HCT116 (cell line): ENCODE measurements at regions not wholly inside any gene's neighbourhood (a gene's known extent, or its start where the extent isn't known, plus 50 kb on each side); places are given as distances from the start of the nearest gene placed in this dataset.

ENCODE experiments used
- ATAC-seq: fragments of 200-7000 bp; cut with Tn5 transposase; 2 replicates; pipeline ENCODE4 v1.9.1; 2020; ENCODE audit warnings: mild to moderate bottlenecking, moderate library complexity
- BruUV-seq: library from RNA; stranded (reverse); fragments of 400-500 nt; replicated peaks from 2 replicates; lab custom pipeline; 2021; lab: Mats Ljungman, UMichigan
- CTCF ChIA-PET: fragments of 300-600 bp; sonication (Branson Sonifier 250); formaldehyde crosslinking; loops from one replicate; lab custom pipeline; 2021; ENCODE audit warnings: antibody characterized with exemption; lab: Charles Lee
- POLR2A ChIA-PET: fragments of 300-600, 350-600 bp; sonication (Branson Sonifier 250); formaldehyde crosslinking; loops from one replicate; lab custom pipeline; 2021; ENCODE audit warnings: antibody characterized with exemption; lab: Charles Lee
- RAD21 ChIA-PET, 2 experiments: fragments of 300-600 bp; sonication (Branson Sonifier 250); formaldehyde crosslinking; loops; one replicate each; lab custom pipeline; 2023; ENCODE audit warnings: low total read pairs in 2 of 2; ENCODE audit not compliant: uncharacterized antibody in 2 of 2, unreplicated experiment in 2 of 2, low non-redundant PET in 1 of 2; lab: Charles Lee
- DNase-seq: peaks from one replicate; pipeline ENCODE4 v3.0.0-alpha.2; 2010; ENCODE audit warnings: low read depth, low spot score
- H2AFZ ChIP-seq: fragments of 200-600 bp; shearing (Covaris generic), sonication (generic); 2 replicates; pipeline ENCODE4 v1.6.1; 2017; ENCODE audit warnings: low read depth, mixed run types, mixed read lengths, antibody characterized with exemption, low read length; ENCODE audit not compliant: poor library complexity, severe bottlenecking
- H3K27ac ChIP-seq: 2 replicates; pipeline ENCODE4 v1.5.1; 2012; ENCODE audit warnings: low read depth, low read length
- H3K27me3 ChIP-seq: fragments of 200-600 bp; sonication (generic); 2 replicates; pipeline ENCODE4 v1.6.1; 2016; ENCODE audit warnings: mixed run types, low read length, mixed read lengths; ENCODE audit not compliant: insufficient read depth
- H3K36me3 ChIP-seq, 2 experiments: fragments of 200-500 bp in 1 of 2; fragments of 200-600 bp in 1 of 2; sonication (Bioruptor generic) in 1 of 2; sonication (generic) in 1 of 2; 2 replicates each; pipeline versions ENCODE4 v1.5.1 to v1.6.1; 2014 to 2016; ENCODE audit warnings: low read length in 2 of 2, inconsistent platforms in 1 of 2, mixed read lengths in 1 of 2, mixed run types in 1 of 2; ENCODE audit not compliant: insufficient read depth in 2 of 2, control insufficient read depth in 1 of 2
- H3K4me1 ChIP-seq, 2 experiments: fragments of 200-600 bp in 1 of 2; sonication (generic) in 1 of 2; 2 replicates each; pipeline versions ENCODE4 v1.5.1 to v1.6.1; 2012 to 2017; ENCODE audit warnings: low read length in 2 of 2, inconsistent platforms in 1 of 2, mild to moderate bottlenecking in 1 of 2, mixed read lengths in 1 of 2, mixed run types in 1 of 2, moderate library complexity in 1 of 2; ENCODE audit not compliant: insufficient read depth in 2 of 2, control insufficient read depth in 1 of 2
- H3K4me2 ChIP-seq: fragments of 200-600 bp; sonication (generic); 2 replicates; pipeline ENCODE4 v1.6.1; 2017; ENCODE audit warnings: mixed run types, low read length, mixed read lengths
- H3K4me3 ChIP-seq, 2 experiments: fragments of 200-600 bp in 1 of 2; sonication (generic) in 1 of 2; replicated peaks in 1 of 2; 2 replicates each; pipeline ENCODE4 v1.5.1; 2011 to 2016; ENCODE audit warnings: low read length in 2 of 2, control low read depth in 1 of 2, low read depth in 1 of 2, mild to moderate bottlenecking in 1 of 2, mixed read lengths in 1 of 2, mixed run types in 1 of 2
- H3K79me2 ChIP-seq: fragments of 200-600 bp; sonication (generic); 2 replicates; pipeline ENCODE4 v1.6.1; 2017; ENCODE audit warnings: mild to moderate bottlenecking, mixed run types, low read length, moderate library complexity, mixed read lengths; ENCODE audit not compliant: insufficient read depth
- H3K9ac ChIP-seq: fragments of 200-600 bp; sonication (generic); 2 replicates; pipeline ENCODE4 v1.6.1; 2016; ENCODE audit warnings: low read length, mixed read lengths
- H3K9me2 ChIP-seq: fragments of 200-600 bp; sonication (generic), shearing (Covaris generic); 2 replicates; pipeline ENCODE4 v1.6.1; 2017; ENCODE audit warnings: mixed run types, mild to moderate bottlenecking, moderate library complexity; ENCODE audit not compliant: insufficient read depth
- H3K9me3 ChIP-seq, 2 experiments: fragments of 200-500 bp in 1 of 2; fragments of 200-600 bp in 1 of 2; sonication (Bioruptor generic) in 1 of 2; sonication (generic) in 1 of 2; 2 replicates each; pipeline ENCODE4 v1.6.1; 2014 to 2017; ENCODE audit warnings: low read length in 2 of 2, mixed read lengths in 2 of 2, inconsistent platforms in 1 of 2, low read depth in 1 of 2, mild to moderate bottlenecking in 1 of 2, mixed run types in 1 of 2, moderate library complexity in 1 of 2; ENCODE audit not compliant: control insufficient read depth in 1 of 2, insufficient read depth in 1 of 2
- H4K20me1 ChIP-seq: fragments of 200-600 bp; sonication (generic), shearing (Covaris generic); 2 replicates; pipeline ENCODE4 v1.6.1; 2017; ENCODE audit warnings: mixed run types, mild to moderate bottlenecking, moderate library complexity; ENCODE audit not compliant: insufficient read depth
- CBX3 ChIP-seq: IDR thresholded peaks from 2 replicates; pipeline ENCODE4 v1.6.1; 2012; ENCODE audit warnings: low read depth
- EGR1 ChIP-seq: IDR thresholded peaks from 2 replicates; pipeline ENCODE4 v1.6.1; 2012; ENCODE audit warnings: low read depth
- EZH2 ChIP-seq: fragments of 200-600 bp; sonication (generic); IDR thresholded peaks from 2 replicates; pipeline ENCODE4 v1.6.1; 2017; ENCODE audit warnings: antibody characterized with exemption, mixed run types
- EZH2phosphoT487 ChIP-seq: fragments of 200-600 bp; IDR thresholded peaks from 2 replicates; pipeline ENCODE4 v1.6.1; 2018; ENCODE audit warnings: antibody characterized with exemption, borderline replicate concordance
- JUND ChIP-seq: IDR thresholded peaks from 2 replicates; pipeline ENCODE4 v1.6.1; 2012
- POLR2A ChIP-seq: IDR thresholded peaks from 2 replicates; pipeline ENCODE4 v1.7.0; 2011; ENCODE audit warnings: borderline replicate concordance; ENCODE audit not compliant: insufficient read depth, insufficient read length; ENCODE audit errors: extremely low read depth
- POLR2AphosphoS5 ChIP-seq: IDR thresholded peaks from 2 replicates; pipeline ENCODE4 v1.6.1; 2011; ENCODE audit warnings: mild to moderate bottlenecking, low read depth, low read length, moderate library complexity
- RAD21 ChIP-seq: IDR thresholded peaks from 2 replicates; pipeline ENCODE4 v1.6.1; 2012; ENCODE audit warnings: low read depth, mild to moderate bottlenecking
- SIN3A ChIP-seq: IDR thresholded peaks from 2 replicates; pipeline ENCODE4 v1.6.1; 2012; ENCODE audit warnings: low read depth
- SP1 ChIP-seq: IDR thresholded peaks from 2 replicates; pipeline ENCODE4 v1.6.1; 2012; ENCODE audit warnings: low read depth
- SRF ChIP-seq: IDR thresholded peaks from 2 replicates; pipeline ENCODE4 v1.6.1; 2012; ENCODE audit warnings: low read depth
- TCF7L2 ChIP-seq: IDR thresholded peaks from 2 replicates; pipeline ENCODE4 v1.7.0; 2011; ENCODE audit warnings: borderline replicate concordance, inconsistent platforms; ENCODE audit not compliant: insufficient read depth, insufficient read length; ENCODE audit errors: extremely low read depth
- YY1 ChIP-seq: IDR thresholded peaks from 2 replicates; pipeline ENCODE4 v1.6.1; 2011; ENCODE audit warnings: low read length, low read depth, moderate library complexity, mild to moderate bottlenecking; ENCODE audit not compliant: insufficient replicate concordance; ENCODE audit errors: extremely low read depth
- ZFX ChIP-seq: fragments of 450-650 bp; IDR thresholded peaks from 2 replicates; pipeline ENCODE4 v1.6.1; 2017
- ZNF274 ChIP-seq: fragments of 200-500 bp; sonication (Bioruptor generic); IDR thresholded peaks from 2 replicates; pipeline ENCODE4 v1.6.1; 2014; ENCODE audit warnings: mild to moderate bottlenecking, low read depth, low read length, inconsistent platforms
- intact Hi-C: fragments of 100-400 bp; cut with micrococcal nuclease; formaldehyde crosslinking; loops from 2 replicates; pipeline ENCODE4 v1.10.0; 2022
- TF ChIP-seq, protein P1 (sequence below): IDR thresholded peaks from 2 replicates; pipeline ENCODE4 v1.6.1; 2012; ENCODE audit warnings: low read depth
- TF ChIP-seq, protein P2 (sequence below): IDR thresholded peaks from 2 replicates; pipeline ENCODE4 v1.6.1; 2012
- TF ChIP-seq, protein P3 (sequence below): IDR thresholded peaks from 2 replicates; pipeline ENCODE4 v1.6.1; 2012
- TF ChIP-seq, protein P4 (sequence below): IDR thresholded peaks from 2 replicates; pipeline ENCODE4 v1.6.1; 2011; ENCODE audit warnings: mild to moderate bottlenecking, low read length, moderate library complexity; ENCODE audit not compliant: insufficient replicate concordance; ENCODE audit errors: extremely low read depth

DNA sequence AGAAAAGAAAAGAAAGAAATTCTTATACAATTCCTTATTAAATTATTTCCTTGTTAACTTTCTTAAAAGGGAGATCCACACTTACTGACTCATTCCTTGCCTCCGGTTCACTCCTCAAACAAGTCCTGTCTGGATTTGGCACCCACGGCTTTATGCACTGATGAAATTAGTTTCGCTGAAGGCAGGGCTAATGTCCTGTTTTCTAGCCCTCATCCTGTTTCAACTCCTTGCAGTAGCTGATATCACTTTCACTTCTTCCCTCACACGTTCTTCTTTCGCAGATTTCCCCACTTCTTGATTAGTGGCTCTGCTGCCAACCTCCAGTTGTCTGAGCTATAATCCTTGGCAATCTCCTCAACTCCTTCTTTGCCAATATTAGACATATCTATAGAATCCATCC, 215.2 kb downstream of the URB2 start:
- H4K20me1 ChIP-seq: no peaks in the 10 kb centered on the region
- H3K4me1 ChIP-seq: peaks cover 5 to 7% of the 10 kb centered on the region in 2 experiments; a peak in 3 of 4 replicates
- intact Hi-C loops: loop anchor here (10.0 kb wide), 1 partner anchor 324 kb away; no protein-coding TSS in a partner anchor
- no peak overlapping the region for H3K27ac ChIP-seq
- H3K79me2 ChIP-seq: no peaks in the 10 kb centered on the region
- H3K27me3 ChIP-seq: no peaks in the 10 kb centered on the region; the same call in 1 of the 2 replicates
- DNase-seq (no peak), ATAC-seq (no peak)
- ChIA-PET CTCF (no interaction called here), POLR2A (no interaction called here), RAD21 (no interaction called here)
- H3K9me3 ChIP-seq: no peaks in the 10 kb centered on the region
- no peak for TF ChIP-seq JUND
- TF ChIP-seq ZFX: no peak
- no peak for TF ChIP-seq CBX3
- TF ChIP-seq, protein P1, sequence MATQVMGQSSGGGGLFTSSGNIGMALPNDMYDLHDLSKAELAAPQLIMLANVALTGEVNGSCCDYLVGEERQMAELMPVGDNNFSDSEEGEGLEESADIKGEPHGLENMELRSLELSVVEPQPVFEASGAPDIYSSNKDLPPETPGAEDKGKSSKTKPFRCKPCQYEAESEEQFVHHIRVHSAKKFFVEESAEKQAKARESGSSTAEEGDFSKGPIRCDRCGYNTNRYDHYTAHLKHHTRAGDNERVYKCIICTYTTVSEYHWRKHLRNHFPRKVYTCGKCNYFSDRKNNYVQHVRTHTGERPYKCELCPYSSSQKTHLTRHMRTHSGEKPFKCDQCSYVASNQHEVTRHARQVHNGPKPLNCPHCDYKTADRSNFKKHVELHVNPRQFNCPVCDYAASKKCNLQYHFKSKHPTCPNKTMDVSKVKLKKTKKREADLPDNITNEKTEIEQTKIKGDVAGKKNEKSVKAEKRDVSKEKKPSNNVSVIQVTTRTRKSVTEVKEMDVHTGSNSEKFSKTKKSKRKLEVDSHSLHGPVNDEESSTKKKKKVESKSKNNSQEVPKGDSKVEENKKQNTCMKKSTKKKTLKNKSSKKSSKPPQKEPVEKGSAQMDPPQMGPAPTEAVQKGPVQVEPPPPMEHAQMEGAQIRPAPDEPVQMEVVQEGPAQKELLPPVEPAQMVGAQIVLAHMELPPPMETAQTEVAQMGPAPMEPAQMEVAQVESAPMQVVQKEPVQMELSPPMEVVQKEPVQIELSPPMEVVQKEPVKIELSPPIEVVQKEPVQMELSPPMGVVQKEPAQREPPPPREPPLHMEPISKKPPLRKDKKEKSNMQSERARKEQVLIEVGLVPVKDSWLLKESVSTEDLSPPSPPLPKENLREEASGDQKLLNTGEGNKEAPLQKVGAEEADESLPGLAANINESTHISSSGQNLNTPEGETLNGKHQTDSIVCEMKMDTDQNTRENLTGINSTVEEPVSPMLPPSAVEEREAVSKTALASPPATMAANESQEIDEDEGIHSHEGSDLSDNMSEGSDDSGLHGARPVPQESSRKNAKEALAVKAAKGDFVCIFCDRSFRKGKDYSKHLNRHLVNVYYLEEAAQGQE: no peak
- TF ChIP-seq, protein P2, sequence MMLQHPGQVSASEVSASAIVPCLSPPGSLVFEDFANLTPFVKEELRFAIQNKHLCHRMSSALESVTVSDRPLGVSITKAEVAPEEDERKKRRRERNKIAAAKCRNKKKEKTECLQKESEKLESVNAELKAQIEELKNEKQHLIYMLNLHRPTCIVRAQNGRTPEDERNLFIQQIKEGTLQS: no peak
- TF ChIP-seq, protein P3, sequence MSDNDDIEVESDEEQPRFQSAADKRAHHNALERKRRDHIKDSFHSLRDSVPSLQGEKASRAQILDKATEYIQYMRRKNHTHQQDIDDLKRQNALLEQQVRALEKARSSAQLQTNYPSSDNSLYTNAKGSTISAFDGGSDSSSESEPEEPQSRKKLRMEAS: no peak
- TF ChIP-seq YY1: no peak
- TF ChIP-seq RAD21: no peak
- no peak for TF ChIP-seq SRF
- TF ChIP-seq SP1: no peak
- no peak for TF ChIP-seq POLR2A
- no peak for TF ChIP-seq EZH2phosphoT487
- TF ChIP-seq ZNF274: no peak
- TF ChIP-seq EGR1: no peak
- TF ChIP-seq SIN3A: no peak
- TF ChIP-seq TCF7L2: no peak
- TF ChIP-seq, protein P4, sequence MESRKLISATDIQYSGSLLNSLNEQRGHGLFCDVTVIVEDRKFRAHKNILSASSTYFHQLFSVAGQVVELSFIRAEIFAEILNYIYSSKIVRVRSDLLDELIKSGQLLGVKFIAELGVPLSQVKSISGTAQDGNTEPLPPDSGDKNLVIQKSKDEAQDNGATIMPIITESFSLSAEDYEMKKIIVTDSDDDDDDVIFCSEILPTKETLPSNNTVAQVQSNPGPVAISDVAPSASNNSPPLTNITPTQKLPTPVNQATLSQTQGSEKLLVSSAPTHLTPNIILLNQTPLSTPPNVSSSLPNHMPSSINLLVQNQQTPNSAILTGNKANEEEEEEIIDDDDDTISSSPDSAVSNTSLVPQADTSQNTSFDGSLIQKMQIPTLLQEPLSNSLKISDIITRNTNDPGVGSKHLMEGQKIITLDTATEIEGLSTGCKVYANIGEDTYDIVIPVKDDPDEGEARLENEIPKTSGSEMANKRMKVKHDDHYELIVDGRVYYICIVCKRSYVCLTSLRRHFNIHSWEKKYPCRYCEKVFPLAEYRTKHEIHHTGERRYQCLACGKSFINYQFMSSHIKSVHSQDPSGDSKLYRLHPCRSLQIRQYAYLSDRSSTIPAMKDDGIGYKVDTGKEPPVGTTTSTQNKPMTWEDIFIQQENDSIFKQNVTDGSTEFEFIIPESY: no peak
- no peak for TF ChIP-seq EZH2
- no peak for TF ChIP-seq POLR2AphosphoS5
- no peak overlapping the region for H3K4me2 ChIP-seq
- H3K9me2 ChIP-seq: no peaks in the 10 kb centered on the region
- no peak overlapping the region for H2AFZ ChIP-seq
- no peaks in the 10 kb centered on the region for H3K36me3 ChIP-seq
- BruUV-seq: no TSS peak
- H3K4me3 ChIP-seq: no peak overlapping the region
- no peak overlapping the region for H3K9ac ChIP-seq
